ENCODE measurements at regions not wholly inside any gene's neighbourhood (a gene's known extent, or its start where the extent isn't known, plus 50 kb on each side); places are given as distances from the start of the nearest gene placed in this dataset.

DNA sequence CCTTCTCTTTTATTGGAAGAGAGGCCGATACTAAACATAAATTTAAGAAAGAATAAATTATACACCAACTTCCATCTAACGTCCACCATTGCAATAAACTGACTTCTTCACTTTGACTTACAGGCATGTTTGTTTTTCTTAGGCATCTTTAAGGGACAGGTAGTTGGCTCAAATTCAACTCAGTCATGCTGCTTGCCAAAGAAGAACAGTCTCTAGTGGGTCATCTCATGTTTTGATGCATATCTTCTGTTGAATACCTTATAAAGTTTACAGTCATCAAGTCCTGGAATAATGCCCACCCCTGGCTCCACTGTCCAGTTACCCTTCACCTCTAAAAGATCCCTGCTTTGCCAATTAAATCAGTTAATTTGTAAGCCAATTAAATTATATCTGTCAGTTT, 328.2 kb upstream of the GRAMD2B start:
- DNase-seq (ENCODE audit: low read depth) = no peak
- TF ChIP-seq CTCF (IDR thresholded peaks at IDR 0.05; ENCODE audit: insufficient read depth, low read depth, low read length) = no peak
- no peak overlapping the region for H3K4me3 ChIP-seq (ENCODE audit: low read depth, low read length)

DNA sequence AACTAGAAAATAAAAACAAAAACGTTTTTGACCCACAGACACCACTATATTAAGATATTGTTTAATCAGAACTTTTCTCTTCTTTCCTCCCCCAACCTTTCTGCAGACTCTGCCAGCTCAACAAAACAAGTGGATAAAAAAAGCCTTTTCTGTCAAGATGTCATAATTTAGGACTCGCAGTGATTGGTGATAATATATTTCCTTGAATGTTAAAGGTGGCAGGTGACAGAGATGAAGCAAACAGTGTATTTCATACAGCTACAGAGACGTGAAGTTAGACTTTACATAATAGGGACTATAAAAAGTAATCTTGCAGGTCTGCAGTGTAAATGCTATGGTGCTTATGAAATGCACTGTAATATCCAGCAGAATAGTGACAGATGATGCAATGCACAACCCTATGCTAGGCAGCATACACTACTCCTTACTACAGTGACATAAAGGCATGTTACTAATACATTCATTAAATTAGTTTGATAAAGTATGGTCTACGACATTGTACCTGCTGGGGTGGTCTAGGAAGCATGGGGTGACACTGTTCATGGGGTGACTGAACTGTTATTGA, 326.7 kb upstream of the GRAMD2B start:
- TF ChIP-seq CTCF (IDR thresholded peaks at IDR 0.05; ENCODE audit: insufficient read depth, low read depth, low read length) = no peak
- DNase-seq (ENCODE audit: low read depth) = no peak
- no peak overlapping the region for H3K4me3 ChIP-seq (ENCODE audit: low read depth, low read length)

- no peak for DNase-seq (ENCODE audit: low read depth)
- H3K4me3 ChIP-seq (ENCODE audit: low read depth, low read length) = no peak overlapping the region
- TF ChIP-seq CTCF (IDR thresholded peaks at IDR 0.05; ENCODE audit: insufficient read depth, low read depth, low read length) = no peak
Observed at GRCh38 chr5:126097876-126098275, 325.3 kb upstream of the GRAMD2B start.

DNA sequence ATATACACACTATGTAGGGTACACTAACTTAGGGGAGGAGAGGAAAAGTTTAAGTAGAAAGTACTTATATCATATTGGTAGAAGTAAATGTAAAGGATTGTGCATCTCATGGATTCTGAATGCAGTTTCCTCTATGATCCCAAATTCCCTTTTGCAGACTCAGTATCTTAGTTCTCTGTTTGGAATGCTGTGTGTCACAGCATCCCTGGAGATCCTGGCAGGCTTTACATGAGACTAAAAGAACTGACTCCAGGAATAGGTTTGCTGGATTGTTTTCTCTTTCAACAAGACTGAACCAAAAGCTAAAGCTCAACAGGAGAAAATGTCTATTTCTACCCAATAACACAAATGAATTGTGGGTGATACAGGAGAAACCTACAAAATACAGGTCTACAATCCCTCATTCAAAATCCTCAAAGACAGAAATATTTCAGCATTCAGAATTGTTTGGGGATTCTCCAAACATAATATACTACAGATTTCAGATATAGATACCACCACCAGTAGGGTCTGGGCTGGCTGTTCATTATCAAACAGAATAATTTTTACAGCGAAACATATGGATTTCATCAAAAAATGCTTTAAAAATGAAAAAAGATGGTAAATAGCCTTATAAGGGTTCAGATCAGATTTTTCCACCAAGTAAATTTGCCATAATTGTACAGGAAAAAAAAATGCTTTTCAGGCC, 324.7 kb upstream of the GRAMD2B start:
- H3K4me3 ChIP-seq (ENCODE audit: low read depth, low read length) = no peak overlapping the region
- no peak for DNase-seq (ENCODE audit: low read depth)

GRCh38 chr5:126099077-126099476, 324.1 kb upstream of the GRAMD2B start:
- TF ChIP-seq CTCF (IDR thresholded peaks at IDR 0.05; ENCODE audit: insufficient read depth, low read depth, low read length) = no peak
- no peak overlapping the region for H3K4me3 ChIP-seq (ENCODE audit: low read depth, low read length)
- no peak for DNase-seq (ENCODE audit: low read depth)

More for the DNA sequence above, 324.7 kb upstream of the GRAMD2B start:
- no peak for TF ChIP-seq CTCF (IDR thresholded peaks at IDR 0.05; ENCODE audit: insufficient read depth, low read depth, low read length)

- DNase-seq (ENCODE audit: low read depth) = no peak
Observed at GRCh38 chr5:126100767-126101166, 322.4 kb upstream of the GRAMD2B start.

More at GRCh38 chr5:126100767-126101166, 322.4 kb upstream of the GRAMD2B start:
- TF ChIP-seq CTCF (IDR thresholded peaks at IDR 0.05; ENCODE audit: insufficient read depth, low read depth, low read length) = peak; percentile 50
- no peak overlapping the region for H3K4me3 ChIP-seq (ENCODE audit: low read depth, low read length)

All from fibroblast of villous mesenchyme (primary cell).